IMR-90 (cell line): ENCODE measurements at regions not wholly inside any gene's neighbourhood (a gene's known extent, or its start where the extent isn't known, plus 50 kb on each side); places are given as distances from the start of the nearest gene placed in this dataset.

ENCODE experiments used
- ATAC-seq: fragments of 200-7000 bp; cut with Tn5 transposase; 2 replicates; pipeline ENCODE4 v1.9.1; 2020; ENCODE audit warnings: low read depth, mild to moderate bottlenecking, moderate library complexity
- BruUV-seq: library from RNA; stranded (reverse); fragments of 400-500 nt; replicated peaks from 2 replicates; lab custom pipeline; 2021; lab: Mats Ljungman, UMichigan
- CTCF ChIA-PET: fragments of 300-600 bp; formaldehyde crosslinking; extraction: SDS; loops from one replicate; lab custom pipeline; 2021; ENCODE audit warnings: antibody characterized with exemption; lab: Yijun Ruan, JAX
- POLR2A ChIA-PET: fragments of 300-600 bp; sonication (Branson Sonifier 250); formaldehyde crosslinking; loops from one replicate; lab custom pipeline; 2022; ENCODE audit warnings: antibody characterized with exemption; ENCODE audit not compliant: unreplicated experiment; lab: Charles Lee
- DNase-seq: peaks from one replicate; pipeline ENCODE4 v3.0.0; 2013
- H2AFZ ChIP-seq: replicated peaks from 2 replicates; pipeline ENCODE3; 2013; ENCODE audit warnings: low read length, mild to moderate bottlenecking; ENCODE audit not compliant: poor library complexity
- H2AK5ac ChIP-seq: 2 replicates; pipeline ENCODE4 v1.6.1; 2013; ENCODE audit warnings: low read depth, low read length, inconsistent platforms
- H2AK9ac ChIP-seq: replicated peaks from 2 replicates; pipeline ENCODE3; 2013; ENCODE audit warnings: mild to moderate bottlenecking, low read depth, low read length, moderate library complexity; ENCODE audit not compliant: poor library complexity
- H2BK120ac ChIP-seq: 2 replicates; pipeline ENCODE4 v1.6.1; 2013; ENCODE audit warnings: low read depth, low read length, inconsistent platforms
- H2BK15ac ChIP-seq: 3 replicates; pipeline ENCODE4 v1.6.1; 2013; ENCODE audit warnings: low read depth, low read length, inconsistent platforms
- H2BK20ac ChIP-seq: 2 replicates; pipeline ENCODE4 v1.6.1; 2013; ENCODE audit warnings: low read depth, mild to moderate bottlenecking, inconsistent platforms, low read length, moderate library complexity
- H2BK5ac ChIP-seq: 2 replicates; pipeline ENCODE4 v1.6.1; 2013; ENCODE audit warnings: mild to moderate bottlenecking, low read depth, low read length, inconsistent platforms; ENCODE audit not compliant: poor library complexity, severe bottlenecking
- H3K14ac ChIP-seq: replicated peaks from 2 replicates; pipeline ENCODE4 v1.6.1; 2013; ENCODE audit warnings: low read depth, low read length, inconsistent platforms
- H3K18ac ChIP-seq: 2 replicates; pipeline ENCODE4 v1.6.1; 2013; ENCODE audit warnings: low read depth, low read length, control low read depth
- H3K23ac ChIP-seq: 2 replicates; pipeline ENCODE4 v1.6.1; 2013; ENCODE audit warnings: low read depth, low read length, inconsistent platforms
- H3K27ac ChIP-seq: 2 replicates; pipeline ENCODE4 v1.5.1; 2013; ENCODE audit warnings: mild to moderate bottlenecking, control low read depth, low read length; ENCODE audit not compliant: insufficient read depth
- H3K27me3 ChIP-seq: 2 replicates; pipeline ENCODE4 v1.6.1; 2013; ENCODE audit warnings: low read length; ENCODE audit not compliant: control insufficient read depth, insufficient read depth
- H3K36me3 ChIP-seq: 2 replicates; pipeline ENCODE4 v1.6.1; 2013; ENCODE audit warnings: low read length, mixed read lengths; ENCODE audit not compliant: control insufficient read depth, insufficient read depth
- H3K4ac ChIP-seq: 2 replicates; pipeline ENCODE4 v1.6.1; 2013; ENCODE audit warnings: low read depth, low read length, inconsistent platforms
- H3K4me1 ChIP-seq: 2 replicates; pipeline ENCODE4 v1.6.1; 2013; ENCODE audit warnings: low read length, mixed read lengths; ENCODE audit not compliant: control insufficient read depth, insufficient read depth
- H3K4me2 ChIP-seq: 2 replicates; pipeline ENCODE4 v1.6.1; 2013; ENCODE audit warnings: low read depth, mild to moderate bottlenecking, control low read depth, low read length, moderate library complexity
- H3K4me3 ChIP-seq: 2 replicates; pipeline ENCODE4 v1.5.1; 2013; ENCODE audit warnings: low read depth, mild to moderate bottlenecking, control low read depth, low read length, moderate library complexity; ENCODE audit not compliant: insufficient read depth
- H3K56ac ChIP-seq: 2 replicates; pipeline ENCODE4 v1.6.1; 2013; ENCODE audit warnings: low read length, inconsistent platforms; ENCODE audit not compliant: insufficient read depth; ENCODE audit errors: extremely low read depth
- H3K79me1 ChIP-seq, 2 experiments: 2 replicates each; pipeline ENCODE4 v1.6.1; 2013; ENCODE audit warnings: low read length in 2 of 2, inconsistent platforms in 1 of 2, low read depth in 1 of 2
- H3K9ac ChIP-seq: 2 replicates; pipeline ENCODE4 v1.6.1; 2013; ENCODE audit warnings: low read depth, low read length, control low read depth
- H3K9me1 ChIP-seq: 2 replicates; pipeline ENCODE4 v1.6.1; 2013; ENCODE audit warnings: low read length, inconsistent platforms; ENCODE audit not compliant: insufficient read depth
- H3K9me3 ChIP-seq: 2 replicates; pipeline ENCODE4 v1.6.1; 2013; ENCODE audit warnings: low read length; ENCODE audit not compliant: control insufficient read depth, insufficient read depth
- H4K20me1 ChIP-seq: 2 replicates; pipeline ENCODE4 v1.6.1; 2013; ENCODE audit warnings: low read length, inconsistent platforms; ENCODE audit not compliant: insufficient read depth
- H4K5ac ChIP-seq: 2 replicates; pipeline ENCODE4 v1.6.1; 2013; ENCODE audit warnings: mild to moderate bottlenecking, low read depth, low read length, control low read depth
- H4K8ac ChIP-seq, 2 experiments: 2 replicates each; pipeline ENCODE4 v1.6.1; 2013; ENCODE audit warnings: low read depth in 2 of 2, low read length in 2 of 2, control low read depth in 1 of 2, inconsistent platforms in 1 of 2
- H4K91ac ChIP-seq: 2 replicates; pipeline ENCODE4 v1.6.1; 2013; ENCODE audit warnings: low read depth, low read length, inconsistent platforms; ENCODE audit not compliant: insufficient read depth
- RAD21 ChIP-seq: IDR thresholded peaks from 2 replicates; pipeline ENCODE4 v1.6.1; 2012; ENCODE audit warnings: low read length, improper control_type of control experiment
- WGBS, 2 experiments: methylation state at CpG; one replicate each; pipeline versions ENCODE4 v1.1.5 to v1.1.7; 2013; ENCODE audit warnings: missing lambda C conversion rate in 2 of 2; ENCODE audit not compliant: insufficient read length in 1 of 2; ENCODE audit errors: extremely low coverage in 2 of 2; 5-methylcytosine and 5-hydroxymethylcytosine counted together
- dilution Hi-C: fragments of 300-500 bp; cut with HindIII; formaldehyde crosslinking; loops from one replicate; pipeline ENCODE4 v1.14.3; 2018; ENCODE audit warnings: low sequenced_read_pairs; ENCODE audit not compliant: unreplicated experiment
- in situ Hi-C: fragments of 300-500 bp; cut with MboI; formaldehyde crosslinking; loops from 3 replicates; pipeline ENCODE4 v1.14.3; 2019; ENCODE audit warnings: low sequenced_read_pairs, inconsistent platforms, mixed read lengths
- intact Hi-C: fragments of 100-400 bp; cut with micrococcal nuclease; formaldehyde crosslinking; loops from 2 replicates; pipeline ENCODE4 v1.10.0; 2022

DNA sequence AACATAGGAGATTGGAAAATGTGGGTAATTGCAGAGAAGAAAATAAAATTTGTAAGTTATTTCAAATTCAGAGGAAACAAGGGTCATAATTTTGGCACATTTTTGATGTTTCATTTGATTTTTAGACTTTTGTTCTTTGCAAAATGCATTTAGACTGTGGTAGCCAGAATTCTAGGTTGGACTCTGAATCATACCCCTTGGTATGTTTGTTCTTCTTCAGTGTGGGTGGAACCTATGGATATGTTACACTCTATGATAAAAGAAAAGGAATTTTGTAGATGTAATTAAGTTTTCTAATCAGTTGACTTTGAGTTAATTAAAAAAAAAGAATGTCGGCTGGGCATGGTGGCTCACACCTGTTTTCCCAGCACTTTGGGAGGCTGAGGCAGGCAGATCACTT lies 827.0 kb downstream of the AACS start:
- Histone ChIP-seq H2BK5ac (no peak overlapping the region), H2BK120ac (no peak overlapping the region), H3K9ac (no peak overlapping the region), H2AFZ (no peak overlapping the region), H3K79me1 (no peaks in the 10 kb centered on the region), H4K91ac (no peak overlapping the region), H3K18ac (no peak overlapping the region), H3K56ac (no peak overlapping the region), H4K5ac (no peak overlapping the region), H2BK15ac (no peak overlapping the region), H3K14ac (no peak overlapping the region), H3K36me3 (no peaks in the 10 kb centered on the region), H2AK5ac (no peak overlapping the region), H3K4ac (no peak overlapping the region), H3K4me1 (no peaks in the 10 kb centered on the region), H3K9me3 (peaks cover 12% of the 10 kb centered on the region), H3K4me3 (no peak overlapping the region), H4K8ac (no peak overlapping the region), H3K27me3 (no peaks in the 10 kb centered on the region), H3K4me2 (no peak overlapping the region), H3K27ac (no peak overlapping the region), H3K9me1 (no peaks in the 10 kb centered on the region), H3K23ac (no peak overlapping the region), H4K20me1 (no peaks in the 10 kb centered on the region), H2AK9ac (no peak overlapping the region), H2BK20ac (no peak overlapping the region)
- intact Hi-C loops = no loop called here
- BruUV-seq = no TSS peak
- ATAC-seq = no peak
- CTCF ChIA-PET = no interaction called here
- WGBS, 2 experiments = no CpG with 5 or more reads among the region's 1 CpG
- TF ChIP-seq RAD21 = no peak
- dilution Hi-C loops = no loop called here
- POLR2A ChIA-PET = no interaction called here
- in situ Hi-C loops = no loop called here
- DNase-seq = no peak
